IMR-90 (cell line): ENCODE measurements at regions not wholly inside any gene's neighbourhood (a gene's known extent, or its start where the extent isn't known, plus 50 kb on each side); places are given as distances from the start of the nearest gene placed in this dataset.

Experiments
- ATAC-seq: fragments of 200-7000 bp; cut with Tn5 transposase; 2 replicates; pipeline ENCODE4 v1.9.1; 2020; ENCODE audit warnings: low read depth, mild to moderate bottlenecking, moderate library complexity
- BruUV-seq: library from RNA; stranded (reverse); fragments of 400-500 nt; replicated peaks from 2 replicates; lab custom pipeline; 2021; lab: Mats Ljungman, UMichigan
- CTCF ChIA-PET: fragments of 300-600 bp; formaldehyde crosslinking; extraction: SDS; loops from one replicate; lab custom pipeline; 2021; ENCODE audit warnings: antibody characterized with exemption; lab: Yijun Ruan, JAX
- POLR2A ChIA-PET: fragments of 300-600 bp; sonication (Branson Sonifier 250); formaldehyde crosslinking; loops from one replicate; lab custom pipeline; 2022; ENCODE audit warnings: antibody characterized with exemption; ENCODE audit not compliant: unreplicated experiment; lab: Charles Lee
- DNase-seq: peaks from one replicate; pipeline ENCODE4 v3.0.0; 2013
- H2AFZ ChIP-seq: replicated peaks from 2 replicates; pipeline ENCODE3; 2013; ENCODE audit warnings: low read length, mild to moderate bottlenecking; ENCODE audit not compliant: poor library complexity
- H2AK5ac ChIP-seq: 2 replicates; pipeline ENCODE4 v1.6.1; 2013; ENCODE audit warnings: low read depth, low read length, inconsistent platforms
- H2AK9ac ChIP-seq: replicated peaks from 2 replicates; pipeline ENCODE3; 2013; ENCODE audit warnings: mild to moderate bottlenecking, low read depth, low read length, moderate library complexity; ENCODE audit not compliant: poor library complexity
- H2BK120ac ChIP-seq: 2 replicates; pipeline ENCODE4 v1.6.1; 2013; ENCODE audit warnings: low read depth, low read length, inconsistent platforms
- H2BK15ac ChIP-seq: 3 replicates; pipeline ENCODE4 v1.6.1; 2013; ENCODE audit warnings: low read depth, low read length, inconsistent platforms
- H2BK20ac ChIP-seq: 2 replicates; pipeline ENCODE4 v1.6.1; 2013; ENCODE audit warnings: low read depth, mild to moderate bottlenecking, inconsistent platforms, low read length, moderate library complexity
- H2BK5ac ChIP-seq: 2 replicates; pipeline ENCODE4 v1.6.1; 2013; ENCODE audit warnings: mild to moderate bottlenecking, low read depth, low read length, inconsistent platforms; ENCODE audit not compliant: poor library complexity, severe bottlenecking
- H3K14ac ChIP-seq: replicated peaks from 2 replicates; pipeline ENCODE4 v1.6.1; 2013; ENCODE audit warnings: low read depth, low read length, inconsistent platforms
- H3K18ac ChIP-seq: 2 replicates; pipeline ENCODE4 v1.6.1; 2013; ENCODE audit warnings: low read depth, low read length, control low read depth
- H3K23ac ChIP-seq: 2 replicates; pipeline ENCODE4 v1.6.1; 2013; ENCODE audit warnings: low read depth, low read length, inconsistent platforms
- H3K27ac ChIP-seq: 2 replicates; pipeline ENCODE4 v1.5.1; 2013; ENCODE audit warnings: mild to moderate bottlenecking, control low read depth, low read length; ENCODE audit not compliant: insufficient read depth
- H3K27me3 ChIP-seq: 2 replicates; pipeline ENCODE4 v1.6.1; 2013; ENCODE audit warnings: low read length; ENCODE audit not compliant: control insufficient read depth, insufficient read depth
- H3K36me3 ChIP-seq: 2 replicates; pipeline ENCODE4 v1.6.1; 2013; ENCODE audit warnings: low read length, mixed read lengths; ENCODE audit not compliant: control insufficient read depth, insufficient read depth
- H3K4ac ChIP-seq: 2 replicates; pipeline ENCODE4 v1.6.1; 2013; ENCODE audit warnings: low read depth, low read length, inconsistent platforms
- H3K4me1 ChIP-seq: 2 replicates; pipeline ENCODE4 v1.6.1; 2013; ENCODE audit warnings: low read length, mixed read lengths; ENCODE audit not compliant: control insufficient read depth, insufficient read depth
- H3K4me2 ChIP-seq: 2 replicates; pipeline ENCODE4 v1.6.1; 2013; ENCODE audit warnings: low read depth, mild to moderate bottlenecking, control low read depth, low read length, moderate library complexity
- H3K4me3 ChIP-seq: 2 replicates; pipeline ENCODE4 v1.5.1; 2013; ENCODE audit warnings: low read depth, mild to moderate bottlenecking, control low read depth, low read length, moderate library complexity; ENCODE audit not compliant: insufficient read depth
- H3K56ac ChIP-seq: 2 replicates; pipeline ENCODE4 v1.6.1; 2013; ENCODE audit warnings: low read length, inconsistent platforms; ENCODE audit not compliant: insufficient read depth; ENCODE audit errors: extremely low read depth
- H3K79me1 ChIP-seq, 2 experiments: 2 replicates each; pipeline ENCODE4 v1.6.1; 2013; ENCODE audit warnings: low read length in 2 of 2, inconsistent platforms in 1 of 2, low read depth in 1 of 2
- H3K9ac ChIP-seq: 2 replicates; pipeline ENCODE4 v1.6.1; 2013; ENCODE audit warnings: low read depth, low read length, control low read depth
- H3K9me1 ChIP-seq: 2 replicates; pipeline ENCODE4 v1.6.1; 2013; ENCODE audit warnings: low read length, inconsistent platforms; ENCODE audit not compliant: insufficient read depth
- H3K9me3 ChIP-seq: 2 replicates; pipeline ENCODE4 v1.6.1; 2013; ENCODE audit warnings: low read length; ENCODE audit not compliant: control insufficient read depth, insufficient read depth
- H4K20me1 ChIP-seq: 2 replicates; pipeline ENCODE4 v1.6.1; 2013; ENCODE audit warnings: low read length, inconsistent platforms; ENCODE audit not compliant: insufficient read depth
- H4K5ac ChIP-seq: 2 replicates; pipeline ENCODE4 v1.6.1; 2013; ENCODE audit warnings: mild to moderate bottlenecking, low read depth, low read length, control low read depth
- H4K8ac ChIP-seq, 2 experiments: 2 replicates each; pipeline ENCODE4 v1.6.1; 2013; ENCODE audit warnings: low read depth in 2 of 2, low read length in 2 of 2, control low read depth in 1 of 2, inconsistent platforms in 1 of 2
- H4K91ac ChIP-seq: 2 replicates; pipeline ENCODE4 v1.6.1; 2013; ENCODE audit warnings: low read depth, low read length, inconsistent platforms; ENCODE audit not compliant: insufficient read depth
- BHLHE40 ChIP-seq: fragments of 150-350 bp; IDR thresholded peaks from 2 replicates; pipeline ENCODE4 v1.6.1; 2016; ENCODE audit warnings: mild to moderate bottlenecking, low read depth, low read length
- CEBPB ChIP-seq: IDR thresholded peaks from 2 replicates; pipeline ENCODE4 v1.6.1; 2012; ENCODE audit warnings: low read depth, low read length, improper control_type of control experiment
- CHD1 ChIP-seq: IDR thresholded peaks from 2 replicates; pipeline ENCODE4 v1.6.1; 2012; ENCODE audit warnings: low read depth, low read length, improper control_type of control experiment
- ELK1 ChIP-seq: fragments of 150-350 bp; IDR thresholded peaks from 2 replicates; pipeline ENCODE4 v1.6.1; 2016; ENCODE audit warnings: low read depth, mild to moderate bottlenecking, low read length, moderate library complexity, borderline replicate concordance
- MAFK ChIP-seq: IDR thresholded peaks from 2 replicates; pipeline ENCODE4 v1.6.1; 2012; ENCODE audit warnings: low read depth, low read length, improper control_type of control experiment
- NFE2L2 ChIP-seq: fragments of 150-350 bp; IDR thresholded peaks from 2 replicates; pipeline ENCODE4 v1.6.1; 2016; ENCODE audit warnings: low read depth, mild to moderate bottlenecking, low read length
- RCOR1 ChIP-seq: IDR thresholded peaks from 2 replicates; pipeline ENCODE4 v1.6.1; 2012; ENCODE audit warnings: mild to moderate bottlenecking, low read length, improper control_type of control experiment; ENCODE audit not compliant: insufficient replicate concordance
- SMC3 ChIP-seq: fragments of 150-350 bp; IDR thresholded peaks from 2 replicates; pipeline ENCODE4 v1.6.1; 2016; ENCODE audit warnings: low read depth, mild to moderate bottlenecking, antibody characterized with exemption, low read length, moderate library complexity
- USF2 ChIP-seq: fragments of 150-350 bp; IDR thresholded peaks from 2 replicates; pipeline ENCODE4 v1.6.1; 2017; ENCODE audit warnings: mild to moderate bottlenecking, antibody characterized with exemption, low read length, low read depth
- WGBS, 2 experiments: methylation state at CpG; one replicate each; pipeline versions ENCODE4 v1.1.5 to v1.1.7; 2013; ENCODE audit warnings: missing lambda C conversion rate in 2 of 2; ENCODE audit not compliant: insufficient read length in 1 of 2; ENCODE audit errors: extremely low coverage in 2 of 2; 5-methylcytosine and 5-hydroxymethylcytosine counted together
- dilution Hi-C: fragments of 300-500 bp; cut with HindIII; formaldehyde crosslinking; loops from one replicate; pipeline ENCODE4 v1.14.3; 2018; ENCODE audit warnings: low sequenced_read_pairs; ENCODE audit not compliant: unreplicated experiment
- in situ Hi-C: fragments of 300-500 bp; cut with MboI; formaldehyde crosslinking; loops from 3 replicates; pipeline ENCODE4 v1.14.3; 2019; ENCODE audit warnings: low sequenced_read_pairs, inconsistent platforms, mixed read lengths
- intact Hi-C: fragments of 100-400 bp; cut with micrococcal nuclease; formaldehyde crosslinking; loops from 2 replicates; pipeline ENCODE4 v1.10.0; 2022

GRCh38 chr17:63349478-63350000, 96.6 kb downstream of the CYB561 start:
- ChIA-PET CTCF (interaction anchor here (0.6 kb wide), 1 partner anchor 657 kb away, joined by 3 read pairs; no protein-coding TSS in a partner anchor), POLR2A (no interaction called here)
- peak; percentile 75 for DNase-seq
- Histone ChIP-seq H4K5ac (no peak overlapping the region), H3K36me3 (peaks cover 6% of the 10 kb centered on the region), H3K9me3 (no peaks in the 10 kb centered on the region), H2BK15ac (no peak overlapping the region), H4K91ac (no peak overlapping the region), H2BK20ac (no peak overlapping the region), H3K79me1 (peaks cover 17 to 20% of the 10 kb centered on the region in 2 experiments), H3K9me1 (peaks cover 7% of the 10 kb centered on the region), H4K8ac (peak overlapping the region in 1 of 2 experiments; percentile 0; a peak in 1 of 4 replicates), H4K20me1 (peaks cover 3% of the 10 kb centered on the region; the same call in 1 of the 2 replicates), H3K4me2 (peak overlapping the region; percentile 11; the same call in 1 of the 2 replicates), H3K4me1 (peaks cover 15% of the 10 kb centered on the region), H3K14ac (0 out of 2 replicates have a peak overlapping the region, but pooled peaks have one; percentile 4), H2BK5ac (no peak overlapping the region), H3K23ac (no peak overlapping the region), H2AK9ac (no peak overlapping the region), H2AFZ (no peak overlapping the region), H3K9ac (no peak overlapping the region), H2AK5ac (no peak overlapping the region), H3K27me3 (no peaks in the 10 kb centered on the region), H3K27ac (no peak overlapping the region), H3K4ac (no peak overlapping the region), H3K4me3 (no peak overlapping the region), H3K18ac (no peak overlapping the region), H2BK120ac (peak overlapping the region; percentile 9; the same call in 1 of the 2 replicates), H3K56ac (no peak overlapping the region)
- intact Hi-C loops (no loop called here), dilution Hi-C loops (no loop called here), in situ Hi-C loops (no loop called here)
- TF ChIP-seq CHD1 (no peak), ELK1 (no peak), SMC3 (no peak), NFE2L2 (no peak), MAFK (no peak), USF2 (no peak), RCOR1 (no peak), CEBPB (no peak), BHLHE40 (no peak)
- peak; percentile 76 for ATAC-seq
- WGBS, 2 experiments, result no CpG with 5 or more reads among the region's 3 CpGs
- BruUV-seq, result no TSS peak
